ENCODE measurements at regions not wholly inside any gene's neighbourhood (a gene's known extent, or its start where the extent isn't known, plus 50 kb on each side); places are given as distances from the start of the nearest gene placed in this dataset.
A peak's percentile ranks its signal among the peaks of the same experiment; 100 is the strongest.

- no peak for TF ChIP-seq EP300 (IDR thresholded peaks at IDR 0.05)
- no peak for TF ChIP-seq CTCF (IDR thresholded peaks at IDR 0.05)
- TF ChIP-seq POLR2AphosphoS5 (IDR thresholded peaks at IDR 0.05) = no peak
- no peak for TF ChIP-seq POLR2A (IDR thresholded peaks at IDR 0.05; ENCODE audit: low read depth)
- Histone ChIP-seq H3K27me3 (no peaks in the 10 kb centered on the region), H3K4me1 (no peaks in the 10 kb centered on the region), H3K27ac (replicated peaks in 1 of 4) (no peak overlapping the region), H3K9me3 (peaks cover 0 to 8% (median 4%) of the 10 kb centered on the region in 4 donors), H3K4me3 (no peak overlapping the region), H3K36me3 (no peaks in the 10 kb centered on the region)
- intact Hi-C loops (cut with DNase I) = no loop called here
- DNase-seq (ENCODE audit: extremely low spot score) = no peak
- 92% methylated on average over 1 of the region's 1 CpG for WGBS
These were observed 141.1 kb upstream of the GGTLC1 start for GRCh38 chr20:24129641-24130040.

- 85% methylated on average over 10 of the region's 10 CpGs for WGBS
- intact Hi-C loops (cut with DNase I) = no loop called here
- TF ChIP-seq EP300 (IDR thresholded peaks at IDR 0.05) (no peak), POLR2A (IDR thresholded peaks at IDR 0.05; ENCODE audit: low read depth) (no peak), POLR2AphosphoS5 (IDR thresholded peaks at IDR 0.05) (no peak), CTCF (IDR thresholded peaks at IDR 0.05) (no peak)
These were observed 136.5 kb upstream of the GGTLC1 start for GRCh38 chr20:24124951-24125650.

DNA sequence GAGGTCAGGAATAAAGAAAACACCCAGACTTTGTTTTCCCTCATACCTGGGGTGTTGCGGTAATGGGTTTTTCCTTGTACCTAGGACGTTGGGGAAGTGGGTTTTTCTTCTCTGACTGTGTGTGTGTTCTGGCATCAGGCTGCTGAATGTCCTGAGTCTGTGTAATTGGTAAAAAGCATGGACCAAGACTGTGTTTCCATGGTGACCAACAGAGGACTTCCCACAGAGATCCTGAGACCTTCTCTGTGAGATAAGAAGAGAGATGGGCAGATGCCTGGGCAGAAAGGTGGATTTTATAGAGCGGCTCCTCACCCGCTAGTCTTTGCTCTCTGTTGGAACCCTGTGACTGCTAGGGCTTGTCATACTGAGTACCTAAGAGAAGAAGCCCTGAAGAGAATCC, 135.4 kb upstream of the GGTLC1 start:
- H3K27me3 ChIP-seq = peaks cover 0 to 4% (median 0%) of the 10 kb centered on the region in 4 donors
- DNase-seq (ENCODE audit: extremely low spot score) = no peak
- TF ChIP-seq POLR2AphosphoS5 (IDR thresholded peaks at IDR 0.05) (no peak), POLR2A (IDR thresholded peaks at IDR 0.05; ENCODE audit: low read depth) (no peak), EP300 (IDR thresholded peaks at IDR 0.05) (no peak), CTCF (IDR thresholded peaks at IDR 0.05) (no peak)
- no peaks in the 10 kb centered on the region for H3K36me3 ChIP-seq
- intact Hi-C loops (cut with DNase I) = no loop called here
- no peak overlapping the region for H3K27ac ChIP-seq (replicated peaks in 1 of 4)
- H3K9me3 ChIP-seq = peaks cover 0 to 8% (median 4%) of the 10 kb centered on the region in 4 donors
- H3K4me1 ChIP-seq = peaks cover 0 to 1% (median under 1%) of the 10 kb centered on the region in 4 donors
- H3K4me3 ChIP-seq = no peak overlapping the region
- 92% methylated on average over 4 of the region's 4 CpGs for whole genome bisulfite sequencing

More at GRCh38 chr20:24124951-24125650, 136.5 kb upstream of the GGTLC1 start:
- Histone ChIP-seq H3K36me3 (no peaks in the 10 kb centered on the region), H3K4me1 (no peaks in the 10 kb centered on the region), H3K9me3 (peaks cover 0 to 8% (median 4%) of the 10 kb centered on the region in 4 donors), H3K27ac (replicated peaks in 1 of 4) (no peak overlapping the region), H3K27me3 (peaks cover 0 to 4% (median 0%) of the 10 kb centered on the region in 4 donors), H3K4me3 (no peak overlapping the region)
- DNase-seq (ENCODE audit: extremely low spot score) = no peak

DNA sequence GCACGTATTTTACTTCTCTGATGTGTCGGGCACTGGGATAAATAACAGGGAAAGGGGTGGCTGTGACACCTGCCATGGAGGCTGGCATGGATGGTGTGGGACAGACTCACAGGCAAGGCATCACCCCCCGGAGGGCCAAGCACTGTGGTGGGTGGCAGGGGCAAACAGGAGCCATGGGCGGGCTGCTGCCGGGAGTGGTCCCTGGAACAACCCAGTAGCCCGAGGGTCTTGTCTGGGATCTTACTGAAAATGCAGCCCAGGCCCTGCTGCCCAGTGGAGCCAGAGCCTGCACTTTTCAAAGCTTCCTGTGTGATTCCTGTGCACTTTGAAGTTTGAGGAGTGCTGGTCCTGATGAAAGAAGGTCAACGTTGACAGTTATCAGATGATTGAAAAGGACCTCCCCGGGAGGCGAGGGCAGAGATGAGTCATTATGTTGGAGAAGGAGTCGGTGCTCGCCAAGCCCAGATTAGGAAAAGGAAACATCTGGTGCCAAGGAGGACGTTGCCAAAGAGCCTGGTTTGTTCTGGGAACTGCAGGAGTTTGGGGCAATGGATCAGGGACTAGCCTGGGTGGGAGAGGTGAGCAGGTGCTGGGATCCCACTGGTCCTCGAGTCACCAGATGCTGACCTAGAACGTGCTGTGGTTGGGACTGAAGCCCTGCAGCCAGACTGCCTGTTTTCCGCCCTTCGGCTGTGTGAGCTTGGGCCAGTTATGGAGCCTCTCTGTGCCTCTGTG, 130.0 kb upstream of the GGTLC1 start:
- intact Hi-C loops (cut with DNase I) = no loop called here
- Histone ChIP-seq H3K27me3 (no peaks in the 10 kb centered on the region), H3K27ac (replicated peaks in 1 of 4) (no peak overlapping the region), H3K36me3 (no peaks in the 10 kb centered on the region), H3K4me1 (peaks cover 0 to 18% (median 16%) of the 10 kb centered on the region in 4 donors), H3K9me3 (no peaks in the 10 kb centered on the region), H3K4me3 (no peak overlapping the region)
- TF ChIP-seq CTCF (IDR thresholded peaks at IDR 0.05) (no peak), POLR2A (IDR thresholded peaks at IDR 0.05; ENCODE audit: low read depth) (no peak), POLR2AphosphoS5 (IDR thresholded peaks at IDR 0.05) (peak; percentile 6 to 14), EP300 (IDR thresholded peaks at IDR 0.05) (no peak)
- no peak for DNase-seq (ENCODE audit: extremely low spot score)
- WGBS = 39% methylated on average over 16 of the region's 16 CpGs
